Osteoblast (primary cell): ENCODE measurements at regions not wholly inside any gene's neighbourhood (a gene's known extent, or its start where the extent isn't known, plus 50 kb on each side); places are given as distances from the start of the nearest gene placed in this dataset.
"Not testable (repeated sequence)": the region's sequence is repeated elsewhere in the genome, so short reads cannot be mapped to it uniquely, and the experiment has no call there.

ENCODE experiments used
- DNase-seq: peaks from one replicate; pipeline ENCODE4 v3.0.0; 2011; ENCODE audit warnings: low spot score, mixed read lengths; ENCODE audit not compliant: insufficient read length; ENCODE audit errors: missing footprints
- H2AFZ ChIP-seq: 2 replicates; pipeline ENCODE4 v1.6.0; 2011; ENCODE audit warnings: mild to moderate bottlenecking, low read length
- H3K27ac ChIP-seq: 2 replicates; pipeline ENCODE4 v1.5.1; 2011; ENCODE audit warnings: mild to moderate bottlenecking, low read depth, low read length, moderate library complexity
- H3K27me3 ChIP-seq: 2 replicates; pipeline ENCODE4 v1.6.0; 2012; ENCODE audit warnings: mild to moderate bottlenecking, control low read depth, inconsistent platforms, low read length, moderate library complexity; ENCODE audit not compliant: insufficient read depth
- H3K36me3 ChIP-seq: 2 replicates; pipeline ENCODE4 v1.5.1; 2011; ENCODE audit warnings: mild to moderate bottlenecking, low read length, control low read depth, moderate library complexity; ENCODE audit not compliant: insufficient read depth
- H3K4me1 ChIP-seq: 2 replicates; pipeline ENCODE4 v1.5.1; 2011; ENCODE audit warnings: mild to moderate bottlenecking, low read length, control low read depth, moderate library complexity; ENCODE audit not compliant: insufficient read depth
- H3K4me2 ChIP-seq: 2 replicates; pipeline ENCODE4 v1.6.0; 2011; ENCODE audit warnings: mild to moderate bottlenecking, low read length; ENCODE audit not compliant: insufficient read depth
- H3K4me3 ChIP-seq: fragments of 200-600 bp; sonication (generic); 3 replicates; pipeline ENCODE4 v1.5.1; 2012; ENCODE audit warnings: mild to moderate bottlenecking, low read length, inconsistent platforms; ENCODE audit not compliant: insufficient read depth
- H3K79me2 ChIP-seq: 2 replicates; pipeline ENCODE4 v1.6.0; 2012; ENCODE audit warnings: mild to moderate bottlenecking, low read length, control low read depth, inconsistent platforms; ENCODE audit not compliant: insufficient read depth
- H3K9me3 ChIP-seq: 2 replicates; pipeline ENCODE4 v1.5.1; 2011; ENCODE audit warnings: low read depth, low read length, control low read depth
- H4K20me1 ChIP-seq: 2 replicates; pipeline ENCODE4 v1.6.0; 2012; ENCODE audit warnings: mild to moderate bottlenecking, low read length, control low read depth; ENCODE audit not compliant: insufficient read depth
- TF ChIP-seq, protein P1 (sequence below): IDR thresholded peaks from 2 replicates; pipeline ENCODE4 v1.5.1; 2011; ENCODE audit warnings: mild to moderate bottlenecking, low read depth, low read length, moderate library complexity; ENCODE audit errors: extremely low read depth

DNA sequence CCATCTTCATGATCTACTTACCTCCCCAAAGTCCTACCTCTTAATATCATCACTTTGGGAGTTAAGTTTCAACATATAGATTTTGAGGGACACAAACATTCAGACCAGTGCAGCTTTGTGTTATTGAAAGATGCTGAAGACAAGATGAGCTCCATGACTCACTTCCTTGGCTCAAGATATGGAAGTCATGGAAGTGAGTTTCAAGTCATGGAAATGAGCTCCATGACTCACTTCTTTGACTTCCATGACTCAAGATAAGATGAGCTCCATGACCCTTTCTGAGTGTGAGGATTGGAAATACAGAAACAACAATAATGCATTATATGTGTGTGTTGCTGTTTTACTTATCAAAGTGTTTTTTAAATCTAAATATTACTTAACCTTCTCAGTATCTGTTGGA, 170.2 kb upstream of the TPRG1 start:
- Histone ChIP-seq H3K4me2 (no peak overlapping the region), H3K4me1 (peaks cover 4% of the 10 kb centered on the region), H3K79me2 (no peaks in the 10 kb centered on the region), H3K4me3 (no peak overlapping the region), H3K27me3 (no peaks in the 10 kb centered on the region), H3K36me3 (no peaks in the 10 kb centered on the region), H3K27ac (no peak overlapping the region), H3K9me3 (no peaks in the 10 kb centered on the region), H2AFZ (no peak overlapping the region), H4K20me1 (no peaks in the 10 kb centered on the region)
- TF ChIP-seq, protein P1, sequence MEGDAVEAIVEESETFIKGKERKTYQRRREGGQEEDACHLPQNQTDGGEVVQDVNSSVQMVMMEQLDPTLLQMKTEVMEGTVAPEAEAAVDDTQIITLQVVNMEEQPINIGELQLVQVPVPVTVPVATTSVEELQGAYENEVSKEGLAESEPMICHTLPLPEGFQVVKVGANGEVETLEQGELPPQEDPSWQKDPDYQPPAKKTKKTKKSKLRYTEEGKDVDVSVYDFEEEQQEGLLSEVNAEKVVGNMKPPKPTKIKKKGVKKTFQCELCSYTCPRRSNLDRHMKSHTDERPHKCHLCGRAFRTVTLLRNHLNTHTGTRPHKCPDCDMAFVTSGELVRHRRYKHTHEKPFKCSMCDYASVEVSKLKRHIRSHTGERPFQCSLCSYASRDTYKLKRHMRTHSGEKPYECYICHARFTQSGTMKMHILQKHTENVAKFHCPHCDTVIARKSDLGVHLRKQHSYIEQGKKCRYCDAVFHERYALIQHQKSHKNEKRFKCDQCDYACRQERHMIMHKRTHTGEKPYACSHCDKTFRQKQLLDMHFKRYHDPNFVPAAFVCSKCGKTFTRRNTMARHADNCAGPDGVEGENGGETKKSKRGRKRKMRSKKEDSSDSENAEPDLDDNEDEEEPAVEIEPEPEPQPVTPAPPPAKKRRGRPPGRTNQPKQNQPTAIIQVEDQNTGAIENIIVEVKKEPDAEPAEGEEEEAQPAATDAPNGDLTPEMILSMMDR: no peak
- DNase-seq: peak; percentile 80

DNA sequence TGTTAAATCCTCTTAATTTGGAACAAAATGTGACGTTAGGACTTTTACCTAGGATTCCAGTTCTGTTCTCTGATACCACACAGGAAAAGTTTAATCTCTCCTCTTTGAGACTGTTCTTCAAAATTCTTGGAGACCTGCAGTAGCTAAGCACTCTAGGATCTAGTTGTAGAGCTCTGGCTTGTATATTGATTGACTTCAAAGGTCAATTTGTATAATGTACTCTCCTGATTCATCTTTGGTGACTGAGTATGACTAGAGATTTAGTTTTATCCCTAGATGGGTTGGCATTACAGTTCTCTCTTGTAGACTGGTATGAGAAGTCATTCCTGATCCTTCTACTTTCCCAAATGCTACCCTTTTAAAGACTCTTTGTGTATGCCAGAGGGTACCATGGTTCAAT, 168.4 kb upstream of the TPRG1 start:
- H3K4me1 ChIP-seq: peaks cover 4% of the 10 kb centered on the region
- H3K9me3 ChIP-seq: no peaks in the 10 kb centered on the region
- no peak for DNase-seq
- no peaks in the 10 kb centered on the region for H3K27me3 ChIP-seq
- no peak overlapping the region for H3K4me3 ChIP-seq
- H3K79me2 ChIP-seq: no peaks in the 10 kb centered on the region
- no peak overlapping the region for H2AFZ ChIP-seq
- no peak overlapping the region for H3K27ac ChIP-seq
- TF ChIP-seq, protein P1: no peak
- no peak overlapping the region for H3K4me2 ChIP-seq
- no peaks in the 10 kb centered on the region for H4K20me1 ChIP-seq
- H3K36me3 ChIP-seq: no peaks in the 10 kb centered on the region

DNA sequence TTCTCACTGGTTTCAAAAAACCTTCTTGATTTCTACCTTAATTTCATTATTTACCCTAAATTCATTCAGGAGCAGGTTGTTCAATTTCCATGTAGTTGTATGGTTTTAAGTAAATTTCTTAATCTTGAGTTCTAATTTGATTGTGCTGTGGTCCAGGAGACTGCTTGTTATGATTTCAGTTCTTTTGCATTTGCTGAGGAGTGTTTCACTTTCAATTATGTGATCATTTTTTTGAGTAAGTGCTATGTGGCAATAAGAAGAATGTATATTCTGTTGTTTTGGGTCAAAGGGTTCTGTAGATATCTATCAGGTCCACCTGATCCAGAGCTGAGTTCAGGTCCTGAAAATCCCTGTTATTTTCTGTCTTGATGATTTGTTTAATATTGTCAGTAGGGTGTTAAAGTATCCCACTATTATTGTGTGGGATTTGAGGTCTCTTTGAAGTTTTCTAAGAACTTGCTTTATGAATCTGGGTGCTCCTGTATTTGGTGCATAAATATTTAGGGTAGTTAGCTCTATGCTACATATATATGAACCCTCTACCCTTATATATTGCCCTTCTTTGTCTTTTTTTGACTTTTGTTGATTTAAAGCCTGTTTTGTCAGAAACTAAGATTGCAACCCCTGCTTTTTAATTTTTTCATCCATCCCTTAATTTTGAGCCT, 158.4 kb upstream of the TPRG1 start:
- H3K4me2 ChIP-seq: no peak overlapping the region
- H3K27ac ChIP-seq: no peak overlapping the region
- no peaks in the 10 kb centered on the region for H3K4me1 ChIP-seq
- H3K27me3 ChIP-seq: no peaks in the 10 kb centered on the region
- no peaks in the 10 kb centered on the region for H3K79me2 ChIP-seq
- no peak for DNase-seq
- TF ChIP-seq, protein P1: no peak
- no peak overlapping the region for H3K4me3 ChIP-seq
- H2AFZ ChIP-seq: no peak overlapping the region
- no peaks in the 10 kb centered on the region for H3K9me3 ChIP-seq
- no peaks in the 10 kb centered on the region for H3K36me3 ChIP-seq
- no peaks in the 10 kb centered on the region for H4K20me1 ChIP-seq

DNA sequence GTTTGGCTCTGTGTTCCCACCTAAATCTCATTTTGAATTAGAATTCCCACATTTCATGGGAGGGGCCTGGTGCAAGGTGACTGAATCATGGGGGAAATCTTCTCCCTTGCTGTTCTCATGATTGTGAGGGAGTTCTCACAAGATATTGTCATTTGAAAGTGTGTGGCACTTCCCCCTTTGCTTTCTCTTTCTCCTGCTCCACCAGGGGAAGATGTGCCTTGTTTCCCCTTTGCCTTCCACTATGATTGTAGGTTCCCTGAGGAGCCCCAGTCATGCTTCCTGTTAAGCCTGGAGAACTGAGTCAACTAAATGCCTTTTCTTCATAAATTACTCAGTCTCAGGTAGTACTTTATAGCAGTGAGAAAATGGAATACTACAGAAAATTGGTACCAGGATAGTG, 157.2 kb upstream of the TPRG1 start:
- Histone ChIP-seq H4K20me1 (no peaks in the 10 kb centered on the region), H3K36me3 (no peaks in the 10 kb centered on the region), H3K4me3 (no peak overlapping the region), H3K9me3 (no peaks in the 10 kb centered on the region), H3K27ac (no peak overlapping the region), H2AFZ (no peak overlapping the region), H3K4me2 (no peak overlapping the region), H3K79me2 (no peaks in the 10 kb centered on the region), H3K27me3 (no peaks in the 10 kb centered on the region), H3K4me1 (no peaks in the 10 kb centered on the region)
- no peak for DNase-seq
- TF ChIP-seq, protein P1: no peak

DNA sequence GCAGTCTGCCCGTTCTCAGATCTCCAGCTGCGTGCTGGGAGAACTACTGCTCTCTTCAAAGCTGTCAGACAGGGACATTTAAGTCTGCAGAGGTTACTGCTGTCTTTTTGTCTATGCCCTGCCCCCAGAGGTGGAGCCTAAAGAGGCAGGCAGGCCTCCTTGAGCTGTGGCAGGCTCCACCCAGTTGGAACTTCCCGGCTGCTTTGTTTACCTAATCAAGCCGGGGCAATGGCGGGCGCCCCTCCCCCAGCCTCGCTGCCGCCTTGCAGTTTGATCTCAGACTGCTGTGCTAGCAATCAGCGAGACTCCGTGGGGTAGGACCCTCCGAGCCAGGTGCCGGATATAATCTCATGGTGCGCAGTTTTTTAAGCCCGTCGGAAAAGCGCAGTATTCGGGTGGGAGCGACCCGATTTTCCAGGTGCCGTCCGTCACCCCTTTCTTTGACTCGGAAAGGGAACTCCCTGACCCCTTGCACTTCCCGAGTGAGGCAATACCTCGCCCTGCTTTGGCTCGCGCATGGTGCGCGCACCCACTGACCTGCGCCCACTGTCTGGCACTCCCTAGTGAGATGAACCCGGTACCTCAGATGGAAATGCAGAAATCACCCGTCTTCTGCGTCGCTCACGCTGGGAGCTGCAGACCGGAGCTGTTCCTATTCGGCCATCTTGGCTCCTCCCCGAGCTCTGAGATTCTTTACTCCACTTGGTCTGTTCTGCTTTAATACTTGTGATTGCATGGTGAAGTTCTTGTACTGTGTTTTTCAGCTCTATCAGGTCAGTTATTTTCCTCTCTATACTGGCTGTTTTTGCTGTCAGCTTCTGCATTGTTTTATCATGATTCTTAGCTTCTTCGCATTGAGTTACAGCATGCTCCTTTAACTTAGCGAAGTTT, 148.9 kb upstream of the TPRG1 start:
- H3K27ac ChIP-seq, H3K4me3 ChIP-seq, H3K79me2 ChIP-seq, H3K36me3 ChIP-seq, H2AFZ ChIP-seq, H4K20me1 ChIP-seq, H3K4me2 ChIP-seq, DNase-seq, H3K4me1 ChIP-seq, H3K27me3 ChIP-seq, H3K9me3 ChIP-seq: not testable (repeated sequence)
